GM12801 (cell line): ENCODE measurements at regions not wholly inside any gene's neighbourhood (a gene's known extent, or its start where the extent isn't known, plus 50 kb on each side); places are given as distances from the start of the nearest gene placed in this dataset.

Experiments used
- TF ChIP-seq, protein P1 (sequence below): IDR thresholded peaks from one replicate; pipeline ENCODE4 v1.5.1; 2011; ENCODE audit warnings: control low read depth; ENCODE audit not compliant: insufficient read length; ENCODE audit errors: extremely low read depth

DNA sequence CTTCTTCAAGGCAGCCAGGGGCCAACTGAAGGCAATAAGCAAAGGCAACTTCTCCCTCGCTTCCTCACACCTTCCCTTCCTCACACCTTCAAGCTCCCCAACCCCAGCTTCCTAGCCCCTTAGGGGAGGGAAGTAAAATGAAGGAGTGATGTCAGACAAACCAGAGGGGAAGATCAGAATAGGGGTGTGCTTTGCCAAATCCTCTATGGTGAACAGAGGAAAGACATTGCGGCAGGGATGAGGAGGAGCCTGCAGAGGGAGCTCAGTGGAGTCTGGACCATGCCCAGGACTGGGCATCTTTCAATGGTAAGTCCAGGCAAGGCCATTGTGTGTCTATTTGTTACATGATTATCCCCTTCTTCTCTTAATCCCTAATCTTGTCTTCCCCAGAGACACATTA, 164.0 kb downstream of the TSHZ3 start:
- TF ChIP-seq, protein P1, sequence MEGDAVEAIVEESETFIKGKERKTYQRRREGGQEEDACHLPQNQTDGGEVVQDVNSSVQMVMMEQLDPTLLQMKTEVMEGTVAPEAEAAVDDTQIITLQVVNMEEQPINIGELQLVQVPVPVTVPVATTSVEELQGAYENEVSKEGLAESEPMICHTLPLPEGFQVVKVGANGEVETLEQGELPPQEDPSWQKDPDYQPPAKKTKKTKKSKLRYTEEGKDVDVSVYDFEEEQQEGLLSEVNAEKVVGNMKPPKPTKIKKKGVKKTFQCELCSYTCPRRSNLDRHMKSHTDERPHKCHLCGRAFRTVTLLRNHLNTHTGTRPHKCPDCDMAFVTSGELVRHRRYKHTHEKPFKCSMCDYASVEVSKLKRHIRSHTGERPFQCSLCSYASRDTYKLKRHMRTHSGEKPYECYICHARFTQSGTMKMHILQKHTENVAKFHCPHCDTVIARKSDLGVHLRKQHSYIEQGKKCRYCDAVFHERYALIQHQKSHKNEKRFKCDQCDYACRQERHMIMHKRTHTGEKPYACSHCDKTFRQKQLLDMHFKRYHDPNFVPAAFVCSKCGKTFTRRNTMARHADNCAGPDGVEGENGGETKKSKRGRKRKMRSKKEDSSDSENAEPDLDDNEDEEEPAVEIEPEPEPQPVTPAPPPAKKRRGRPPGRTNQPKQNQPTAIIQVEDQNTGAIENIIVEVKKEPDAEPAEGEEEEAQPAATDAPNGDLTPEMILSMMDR: no peak

DNA sequence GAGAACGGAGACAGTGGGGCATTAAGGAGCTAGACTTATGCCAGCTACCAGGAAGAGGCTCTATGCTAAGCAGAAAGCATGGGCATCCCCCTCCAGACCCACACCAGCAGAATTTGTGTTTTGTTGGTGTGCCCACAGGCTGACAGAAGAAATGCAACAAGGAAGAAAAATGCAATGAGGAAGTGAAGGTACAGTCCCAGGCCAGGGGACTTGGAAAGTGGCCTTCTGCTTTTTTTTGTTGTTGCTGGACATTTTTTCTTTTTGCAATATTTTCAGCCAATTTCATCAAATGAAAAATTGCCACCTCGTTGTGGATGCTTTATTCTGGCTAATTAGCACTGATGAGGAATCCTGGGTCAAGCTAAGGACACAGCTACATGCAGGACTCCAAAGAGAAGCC, 167.7 kb downstream of the TSHZ3 start:
- TF ChIP-seq, protein P1: no peak

DNA sequence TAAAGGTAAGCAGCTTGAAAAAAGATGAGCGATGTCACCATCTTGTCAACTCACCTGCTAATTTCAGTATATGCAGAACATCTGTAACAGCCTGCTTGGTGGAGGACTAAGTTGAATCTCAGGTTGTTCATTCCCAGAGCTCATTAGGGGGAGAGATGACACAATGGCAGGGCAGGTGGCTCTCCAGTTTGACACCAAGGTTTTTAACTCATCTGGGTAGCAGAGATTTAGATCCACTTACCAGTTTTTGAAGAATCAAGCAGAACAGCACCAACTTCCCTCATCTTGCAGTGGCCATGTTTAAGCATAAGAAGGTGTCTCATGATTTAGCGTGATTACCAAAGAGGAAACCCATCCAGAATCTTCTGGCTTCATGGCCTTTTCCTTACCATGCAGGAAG, 168.3 kb downstream of the TSHZ3 start:
- TF ChIP-seq, protein P1: no peak

DNA sequence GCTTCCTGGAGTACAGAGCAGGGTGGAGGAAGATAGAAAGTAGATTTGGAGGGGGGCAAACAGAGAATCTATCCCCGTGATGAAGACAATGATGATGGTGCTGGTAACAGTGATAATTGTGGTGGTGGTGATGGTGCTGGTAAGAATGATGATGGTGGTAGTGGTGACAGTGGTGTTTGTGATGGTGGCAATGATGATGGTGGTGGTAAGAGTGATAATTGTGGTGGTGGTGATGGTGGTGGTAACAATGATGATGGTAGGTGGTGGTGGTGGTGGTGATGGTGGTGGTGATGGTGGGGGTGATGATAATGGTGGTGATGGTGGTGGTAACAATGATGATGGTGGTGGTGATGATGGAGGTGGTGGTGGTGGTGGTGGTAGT, 169.8 kb downstream of the TSHZ3 start:
- TF ChIP-seq, protein P1: no peak

DNA sequence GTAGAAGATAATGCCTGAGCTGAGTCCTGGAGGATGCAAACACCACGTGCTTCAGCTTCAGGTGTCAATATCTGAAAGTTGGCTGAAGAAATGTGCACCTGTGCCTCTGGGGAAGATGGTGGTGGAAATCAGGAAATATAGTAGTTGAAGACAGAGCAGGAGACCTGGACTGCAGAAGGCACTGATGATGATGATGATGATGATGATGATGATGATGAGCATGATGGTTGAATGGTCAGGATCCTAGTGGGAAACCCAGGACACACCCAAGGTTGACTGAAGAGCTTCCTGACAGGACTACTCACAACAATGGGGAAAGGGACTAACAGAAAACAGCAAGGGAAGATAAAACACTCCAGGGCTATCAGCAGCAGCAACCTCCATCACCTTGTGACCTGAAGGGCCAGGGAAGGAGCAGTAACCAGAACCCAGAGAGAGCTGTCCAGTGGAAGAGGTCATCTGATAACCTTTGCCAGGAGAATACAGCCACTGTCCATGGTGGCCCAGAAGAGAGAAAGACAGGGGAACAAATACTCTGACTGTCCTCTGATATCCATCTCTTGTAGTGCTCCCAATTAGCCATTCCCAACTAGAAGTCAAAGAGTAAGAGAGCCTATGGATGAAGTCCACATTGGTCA, 170.3 kb downstream of the TSHZ3 start:
- TF ChIP-seq, protein P1: no peak

DNA sequence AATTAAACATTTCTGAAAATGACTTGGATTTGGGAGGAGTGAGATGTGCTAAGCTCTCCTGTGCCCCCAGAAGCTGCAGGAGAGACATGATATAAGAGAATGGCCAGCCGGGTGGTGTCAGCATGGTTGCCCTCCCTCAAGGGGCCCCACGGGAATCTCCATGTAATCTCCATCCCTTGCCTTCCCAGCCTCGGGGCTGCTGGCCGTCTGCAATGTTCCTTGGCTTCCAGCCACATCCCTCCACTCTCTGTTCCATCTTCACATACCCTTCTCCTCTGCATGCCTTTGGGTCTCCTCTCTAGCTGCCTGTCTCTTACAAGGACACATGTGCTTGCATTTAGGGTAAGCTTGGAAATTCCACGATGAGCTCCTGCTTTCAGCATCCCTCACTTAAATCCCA, 172.0 kb downstream of the TSHZ3 start:
- TF ChIP-seq, protein P1: no peak

DNA sequence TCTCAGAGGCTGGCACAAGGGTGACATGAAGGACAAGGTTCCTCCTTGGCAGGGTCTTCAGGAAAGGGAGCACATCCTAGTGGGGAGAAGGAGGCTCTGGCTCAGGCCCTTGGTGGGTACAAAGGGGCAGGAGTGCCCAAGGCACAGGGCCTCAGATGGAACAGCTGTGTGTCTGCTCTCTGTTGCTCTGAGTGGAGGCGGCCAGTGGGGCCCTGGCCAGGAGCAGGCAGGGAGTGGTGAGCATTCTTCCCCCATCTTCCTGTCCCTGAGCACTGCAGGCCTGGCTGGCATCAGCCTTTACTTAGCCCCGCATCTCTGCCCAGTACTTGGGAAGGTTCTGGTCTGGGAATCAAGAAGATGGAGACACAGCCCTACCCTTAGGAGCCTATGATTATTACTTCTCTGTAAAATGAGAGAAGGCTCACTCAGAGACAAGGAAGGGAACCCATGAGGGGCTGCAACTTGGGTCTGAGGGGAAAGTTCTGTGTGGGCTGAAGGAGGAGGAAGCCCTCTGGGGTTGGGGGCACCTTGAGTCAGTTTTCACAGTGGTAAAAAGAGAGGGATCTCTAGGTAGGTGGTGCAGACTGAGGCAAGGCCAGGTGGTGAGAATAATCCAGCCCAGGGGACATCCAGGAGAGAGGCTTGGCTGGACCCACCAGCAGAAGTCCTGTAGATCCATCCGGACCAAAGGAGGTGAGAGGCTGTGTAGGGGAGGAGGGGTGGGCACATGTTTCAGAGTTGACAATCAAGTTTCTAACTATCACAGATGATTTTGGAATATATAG, 173.5 kb downstream of the TSHZ3 start:
- TF ChIP-seq, protein P1: no peak
